Germinal center (tissue), 1 donor: ENCODE measurements at regions not wholly inside any gene's neighbourhood (a gene's known extent, or its start where the extent isn't known, plus 50 kb on each side); places are given as distances from the start of the nearest gene placed in this dataset.

Experiments used
- DNase-seq: peaks from one replicate; pipeline ENCODE4 v3.0.0; 2012; ENCODE audit warnings: mixed read lengths, low spot score

GRCh38 chr17:72390675-72391508 is 270.1 kb downstream of the SOX9 start:
- DNase-seq, result no peak

GRCh38 chr17:72392056-72393010 is 271.5 kb downstream of the SOX9 start:
- DNase-seq, result no peak

- DNase-seq, result no peak
These were observed 272.7 kb downstream of the SOX9 start for GRCh38 chr17:72393553-72393952.

GRCh38 chr17:72394531-72394930 is 273.7 kb downstream of the SOX9 start:
- DNase-seq, result no peak

- DNase-seq, result no peak
These were observed 275.3 kb downstream of the SOX9 start for GRCh38 chr17:72396121-72396520.

GRCh38 chr17:72397223-72397667 is 276.4 kb downstream of the SOX9 start:
- DNase-seq, result no peak

- no peak for DNase-seq
These were observed 276.9 kb downstream of the SOX9 start for GRCh38 chr17:72397687-72398086.

- DNase-seq, result no peak
These were observed 278.3 kb downstream of the SOX9 start for GRCh38 chr17:72399023-72399607.

- DNase-seq, result no peak
These were observed 279.0 kb downstream of the SOX9 start for GRCh38 chr17:72399608-72400487.

- no peak for DNase-seq
These were observed 279.6 kb downstream of the SOX9 start for GRCh38 chr17:72400488-72400827.

- DNase-seq, result no peak
These were observed 280.0 kb downstream of the SOX9 start for GRCh38 chr17:72400863-72401262.

- no peak for DNase-seq
These were observed 281.3 kb downstream of the SOX9 start for GRCh38 chr17:72401883-72402726.

GRCh38 chr17:72402727-72403210 is 281.9 kb downstream of the SOX9 start:
- DNase-seq, result no peak

- DNase-seq, result no peak
These were observed 282.9 kb downstream of the SOX9 start for GRCh38 chr17:72403713-72404209.

GRCh38 chr17:72404872-72405271 is 284.1 kb downstream of the SOX9 start:
- DNase-seq, result no peak

- no peak for DNase-seq
These were observed 284.9 kb downstream of the SOX9 start for GRCh38 chr17:72405662-72406230.

- no peak for DNase-seq
These were observed 285.7 kb downstream of the SOX9 start for GRCh38 chr17:72406498-72406897.

- DNase-seq, result peak; percentile 68
These were observed 286.6 kb downstream of the SOX9 start for GRCh38 chr17:72407336-72407909.

- DNase-seq, result no peak
These were observed 287.1 kb downstream of the SOX9 start for GRCh38 chr17:72407931-72408330.

- no peak for DNase-seq
These were observed 287.8 kb downstream of the SOX9 start for GRCh38 chr17:72408641-72409040.
